ENCODE measurements at regions not wholly inside any gene's neighbourhood (a gene's known extent, or its start where the extent isn't known, plus 50 kb on each side); places are given as distances from the start of the nearest gene placed in this dataset.

- ATAC-seq (no peak), DNase-seq (ENCODE audit: low spot score) (no peak), FAIRE-seq (no peak)
- H3K9ac ChIP-seq (ENCODE audit: insufficient read depth, low read depth, low read length): no peak overlapping the region
- no peaks in the 10 kb centered on the region for H3K9me3 ChIP-seq (ENCODE audit: low read length)
- no peak for TF ChIP-seq ATAD3A (CRISPR knock-in tag; IDR thresholded peaks at IDR 0.05)
- no peak for TF ChIP-seq ATF4 (CRISPR knock-in tag; IDR thresholded peaks at IDR 0.05)
- no peak for TF ChIP-seq ZNF800 (CRISPR knock-in tag; IDR thresholded peaks at IDR 0.05)
- no peak for TF ChIP-seq TARDBP (CRISPR knock-in tag; IDR thresholded peaks at IDR 0.05)
- no peak for TF ChIP-seq ZNF710 (CRISPR knock-in tag; IDR thresholded peaks at IDR 0.05; ENCODE audit: borderline replicate concordance)
- TF ChIP-seq PHF21A (CRISPR knock-in tag; IDR thresholded peaks at IDR 0.05): no peak
- no peak for TF ChIP-seq SMAD3 (CRISPR knock-in tag; IDR thresholded peaks at IDR 0.05)
- no peak for TF ChIP-seq SOX5 (CRISPR knock-in tag; IDR thresholded peaks at IDR 0.05; ENCODE audit: borderline replicate concordance)
- TF ChIP-seq ZNF790 (CRISPR knock-in tag; IDR thresholded peaks at IDR 0.05; ENCODE audit: borderline replicate concordance): no peak
- no peaks in the 10 kb centered on the region for H3K4me1 ChIP-seq (ENCODE audit: insufficient read depth, low read length)
- in situ Hi-C loops (cut with HindIII; ENCODE audit: extremely low pct_ligation_motif_present, low pct_unique_long_range_greater_than_20kb): no loop called here
- no peak overlapping the region for H3K4me2 ChIP-seq (ENCODE audit: low read depth, low read length)
- H3K4me3 ChIP-seq (replicated peaks in 1 of 3; ENCODE audit: insufficient read depth in 1 of 3, low read depth in 2 of 3, low read length in 3 of 3): no peak overlapping the region
- H3K27me3 ChIP-seq (ENCODE audit: control insufficient read depth in 1 of 2, insufficient read depth in 2 of 2, low read length in 2 of 2): no peaks in the 10 kb centered on the region
- H3K36me3 ChIP-seq (replicated peaks in 1 of 2; ENCODE audit: control insufficient read depth in 1 of 2, insufficient read depth in 2 of 2, low read length in 2 of 2): no peaks in the 10 kb centered on the region
- BruUV-seq (replicated peaks): no TSS peak
- WGBS (ENCODE audit: low lambda C conversion rate): 62% methylated on average over 18 of the region's 18 CpGs
- no peak overlapping the region for H2AFZ ChIP-seq (ENCODE audit: low read length)
- ChIA-PET CTCF (ENCODE audit: low intra/inter-chr PET ratio, low total read pairs) (no interaction called here), POLR2A (no interaction called here)
- H3K79me2 ChIP-seq (ENCODE audit: insufficient read depth, low read length): no peaks in the 10 kb centered on the region
- no peak overlapping the region for H3K27ac ChIP-seq (ENCODE audit: extremely low read length, insufficient read depth, low read length)
- H4K20me1 ChIP-seq (ENCODE audit: insufficient read depth, low read length): no peaks in the 10 kb centered on the region
- intact Hi-C loops (cut with micrococcal nuclease; ENCODE audit: unreplicated experiment): no loop called here
Observed at GRCh38 chr5:33162057-33162456, 278.7 kb upstream of the TARS1 start.
